ENCODE measurements at regions not wholly inside any gene's neighbourhood (a gene's known extent, or its start where the extent isn't known, plus 50 kb on each side); places are given as distances from the start of the nearest gene placed in this dataset.

- peaks cover 3 to 22% of the 10 kb centered on the region in 2 donors for H3K9me3 ChIP-seq
Measured at GRCh38 chr1:55622074-55622473, 406.9 kb upstream of the USP24 start.

DNA sequence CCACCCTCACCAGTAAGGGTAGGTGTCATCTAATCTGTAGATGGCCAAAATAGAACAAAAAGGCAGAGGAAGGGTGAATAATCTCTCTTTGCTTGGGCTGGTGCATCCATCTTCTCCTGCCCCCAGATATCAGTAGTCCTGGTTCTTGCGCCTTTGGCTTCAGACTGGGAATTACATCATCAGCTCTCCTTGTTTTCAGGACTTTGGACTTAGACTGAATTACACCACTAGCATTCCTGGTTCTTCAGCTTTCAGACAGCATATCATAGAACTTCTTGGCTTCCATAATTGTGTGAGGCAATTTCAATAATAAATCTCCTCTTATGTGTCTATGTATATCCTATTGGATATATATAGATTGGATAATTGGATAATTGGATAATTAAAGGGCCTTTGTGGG lies 403.0 kb upstream of the USP24 start:
- Histone ChIP-seq H3K36me3 (no peaks in the 10 kb centered on the region), H3K27ac (no peak overlapping the region), H3K9me3 (peaks cover 3 to 19% of the 10 kb centered on the region in 2 donors), H3K4me1 (no peaks in the 10 kb centered on the region), H3K4me3 (no peak overlapping the region), H3K27me3 (no peaks in the 10 kb centered on the region)
- no peak for DNase-seq (ENCODE audit: low spot score)
- no peak for TF ChIP-seq CTCF (IDR thresholded peaks at IDR 0.05)

More at GRCh38 chr1:55622074-55622473, 406.9 kb upstream of the USP24 start:
- no peak for TF ChIP-seq CTCF (IDR thresholded peaks at IDR 0.05)
- Histone ChIP-seq H3K36me3 (no peaks in the 10 kb centered on the region), H3K4me3 (no peak overlapping the region), H3K27me3 (no peaks in the 10 kb centered on the region), H3K27ac (no peak overlapping the region), H3K4me1 (no peaks in the 10 kb centered on the region)
- DNase-seq (ENCODE audit: low spot score) = no peak

DNA sequence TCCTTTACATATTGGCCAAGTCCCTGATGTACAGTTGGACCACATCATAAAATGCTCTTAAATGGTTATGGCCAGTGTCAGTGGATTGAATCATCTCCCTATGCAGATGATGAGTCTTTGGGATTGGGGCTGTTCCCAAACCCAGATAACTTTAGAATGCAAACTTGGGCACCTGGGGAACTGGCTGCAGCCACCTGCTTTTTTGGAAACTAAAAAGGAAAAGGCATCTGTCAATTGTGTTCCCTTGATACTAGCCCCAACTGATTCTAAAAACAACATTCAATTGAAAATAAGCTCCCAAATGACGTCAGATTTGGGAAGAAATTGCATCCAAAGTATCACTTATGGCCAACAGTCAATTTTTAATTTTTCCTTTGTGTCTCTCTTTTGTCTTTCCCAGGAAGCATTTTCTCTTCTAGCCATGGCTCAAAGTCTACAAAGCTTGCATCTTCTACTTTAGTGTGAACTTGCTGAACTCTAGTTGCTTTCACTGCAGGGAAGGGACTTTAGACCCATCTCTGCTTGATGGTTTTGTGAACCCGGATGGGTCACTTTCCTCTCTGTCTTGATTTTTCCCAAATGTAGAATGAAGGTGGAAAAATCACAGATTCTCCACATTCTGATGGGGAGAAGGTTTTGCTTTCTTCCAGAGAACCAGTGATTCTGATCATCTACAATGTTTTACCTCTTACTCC lies 402.3 kb upstream of the USP24 start:
- Histone ChIP-seq H3K4me3 (no peak overlapping the region), H3K36me3 (no peaks in the 10 kb centered on the region), H3K27ac (no peak overlapping the region), H3K9me3 (peaks cover 0 to 12% of the 10 kb centered on the region in 2 donors), H3K4me1 (no peaks in the 10 kb centered on the region), H3K27me3 (no peaks in the 10 kb centered on the region)
- no peak for DNase-seq (ENCODE audit: low spot score)
- no peak for TF ChIP-seq CTCF (IDR thresholded peaks at IDR 0.05)

DNA sequence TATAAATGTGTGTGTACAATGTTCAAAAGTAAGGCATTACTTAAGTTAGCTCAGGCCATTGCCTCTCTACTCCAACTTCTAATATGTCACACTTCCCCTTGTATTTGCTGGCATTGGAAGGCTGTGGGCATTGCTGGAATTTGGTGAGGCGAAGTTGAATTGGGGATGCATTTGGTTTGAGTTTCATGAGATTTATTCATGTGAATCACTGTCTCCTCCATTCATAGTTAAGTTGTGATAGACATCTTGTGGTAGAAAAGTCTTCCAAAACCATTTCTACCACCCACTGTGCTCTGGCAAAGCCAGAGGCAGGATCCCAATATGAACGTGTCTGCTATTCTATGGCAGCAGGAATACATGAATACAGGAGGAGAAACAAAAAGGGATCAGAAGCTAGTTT lies 397.8 kb upstream of the USP24 start:
- no peak for DNase-seq (ENCODE audit: low spot score)
- Histone ChIP-seq H3K9me3 (peaks cover 0 to 1% of the 10 kb centered on the region in 2 donors), H3K27ac (no peak overlapping the region), H3K36me3 (no peaks in the 10 kb centered on the region), H3K4me3 (no peak overlapping the region), H3K4me1 (no peaks in the 10 kb centered on the region), H3K27me3 (no peaks in the 10 kb centered on the region)
- no peak for TF ChIP-seq CTCF (IDR thresholded peaks at IDR 0.05)

DNA sequence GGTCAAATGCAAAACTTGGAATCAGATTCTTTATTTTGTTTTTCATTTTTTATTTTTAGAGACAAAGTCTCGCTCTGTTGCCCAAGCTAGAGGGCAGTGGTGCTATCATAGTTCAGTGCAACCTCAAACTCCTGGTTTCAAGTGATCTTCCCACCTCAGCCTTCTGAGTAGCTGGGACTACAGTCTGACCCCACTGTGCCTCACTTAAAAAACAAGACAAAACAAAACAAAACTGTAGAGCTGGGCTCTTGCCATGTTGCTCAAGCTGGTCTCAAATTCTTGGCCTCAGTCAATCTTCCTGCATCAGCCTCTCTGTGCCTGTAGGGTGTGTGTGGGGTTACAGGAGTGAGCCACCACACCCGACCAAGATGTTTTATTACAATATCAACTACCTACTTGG lies 396.0 kb upstream of the USP24 start:
- no peaks in the 10 kb centered on the region for H3K27me3 ChIP-seq
- no peak for DNase-seq (ENCODE audit: low spot score)
- TF ChIP-seq CTCF (IDR thresholded peaks at IDR 0.05) = no peak
- no peaks in the 10 kb centered on the region for H3K4me1 ChIP-seq
- peaks cover 0 to 3% of the 10 kb centered on the region in 2 donors for H3K9me3 ChIP-seq
- no peaks in the 10 kb centered on the region for H3K36me3 ChIP-seq
- H3K4me3 ChIP-seq = no peak overlapping the region
- H3K27ac ChIP-seq = no peak overlapping the region

- DNase-seq (ENCODE audit: low spot score) = no peak
- no peaks in the 10 kb centered on the region for H3K27me3 ChIP-seq
Measured at GRCh38 chr1:55610203-55610602, 395.0 kb upstream of the USP24 start.

More at GRCh38 chr1:55610203-55610602, 395.0 kb upstream of the USP24 start:
- TF ChIP-seq CTCF (IDR thresholded peaks at IDR 0.05) = no peak
- Histone ChIP-seq H3K4me3 (no peak overlapping the region), H3K9me3 (peaks cover 0 to 3% of the 10 kb centered on the region in 2 donors), H3K4me1 (no peaks in the 10 kb centered on the region), H3K36me3 (no peaks in the 10 kb centered on the region), H3K27ac (no peak overlapping the region)
